CD14-positive monocyte (primary cell): ENCODE measurements at regions not wholly inside any gene's neighbourhood (a gene's known extent, or its start where the extent isn't known, plus 50 kb on each side); places are given as distances from the start of the nearest gene placed in this dataset.

ENCODE experiments used
- DNase-seq, 3 donors: peaks; one replicate each; pipeline ENCODE4 v3.0.0-alpha.2; 2011 to 2022
- H2AFZ ChIP-seq: 2 replicates; pipeline ENCODE4 v1.6.0; 2012; ENCODE audit warnings: mild to moderate bottlenecking, low read depth, low read length, inconsistent platforms; ENCODE audit not compliant: insufficient read depth, poor library complexity, severe bottlenecking
- H3K27ac ChIP-seq, 2 donors: 1 replicate in 1 of 2; 2 replicates in 1 of 2; pipeline ENCODE4 v1.5.1; 2012 to 2013; ENCODE audit warnings: low read length in 2 of 2, control low read depth in 1 of 2, inconsistent platforms in 1 of 2, low read depth in 1 of 2, mild to moderate bottlenecking in 1 of 2
- H3K27me3 ChIP-seq, 2 donors: one replicate each; pipeline versions ENCODE4 v1.6.0 to v1.6.1; 2011 to 2013; ENCODE audit warnings: low read length in 2 of 2; ENCODE audit not compliant: control insufficient read depth in 2 of 2, insufficient read depth in 2 of 2
- H3K36me3 ChIP-seq, 2 donors: replicated peaks in 1 of 2; 1 replicate in 1 of 2; 2 replicates in 1 of 2; pipeline versions ENCODE4 v1.5.1 to v1.6.1; 2012 to 2013; ENCODE audit warnings: low read length in 2 of 2, control low read depth in 1 of 2, inconsistent platforms in 1 of 2, mild to moderate bottlenecking in 1 of 2; ENCODE audit not compliant: insufficient read depth in 2 of 2, control insufficient read depth in 1 of 2
- H3K4me1 ChIP-seq, 2 donors: 1 replicate in 1 of 2; 2 replicates in 1 of 2; pipeline versions ENCODE4 v1.5.1 to v1.6.1; 2012 to 2013; ENCODE audit warnings: low read length in 2 of 2, control low read depth in 1 of 2, inconsistent platforms in 1 of 2, mild to moderate bottlenecking in 1 of 2, moderate library complexity in 1 of 2; ENCODE audit not compliant: insufficient read depth in 2 of 2, control insufficient read depth in 1 of 2
- H3K4me2 ChIP-seq: replicated peaks from 2 replicates; pipeline ENCODE3; 2012; ENCODE audit warnings: low read length, moderate library complexity, mild to moderate bottlenecking; ENCODE audit not compliant: poor library complexity, severe bottlenecking; ENCODE audit errors: extremely low read depth
- H3K4me3 ChIP-seq, 3 experiments: fragments of 200-600 bp in 1 of 3; sonication (generic) in 1 of 3; replicated peaks in 1 of 3; 1 replicate in 2 of 3; 2 replicates in 1 of 3; pipeline ENCODE4 v1.5.1; 2011 to 2013; ENCODE audit warnings: low read length in 3 of 3, mild to moderate bottlenecking in 3 of 3, control low read depth in 2 of 3, low read depth in 2 of 3, inconsistent platforms in 1 of 3, moderate library complexity in 1 of 3
- H3K79me2 ChIP-seq: 2 replicates; pipeline ENCODE4 v1.6.0; 2012; ENCODE audit warnings: mild to moderate bottlenecking, control low read depth, inconsistent platforms, low read length, moderate library complexity; ENCODE audit not compliant: insufficient read depth
- H3K9ac ChIP-seq: 2 replicates; pipeline ENCODE4 v1.6.0; 2017; ENCODE audit warnings: low read length, mild to moderate bottlenecking; ENCODE audit not compliant: insufficient read depth, poor library complexity, severe bottlenecking
- H3K9me3 ChIP-seq, 2 donors: replicated peaks in 1 of 2; 1 replicate in 1 of 2; 2 replicates in 1 of 2; pipeline versions ENCODE4 v1.5.1 to v1.6.1; 2012 to 2013; ENCODE audit warnings: low read length in 2 of 2, control low read depth in 1 of 2; ENCODE audit not compliant: control insufficient read depth in 1 of 2, insufficient read depth in 1 of 2
- H4K20me1 ChIP-seq: 2 replicates; pipeline ENCODE4 v1.6.0; 2012; ENCODE audit warnings: mild to moderate bottlenecking, low read length, control low read depth, moderate library complexity; ENCODE audit not compliant: insufficient read depth
- H3K27ac Mint-ChIP-seq, 7 donors: one replicate each; pipeline ENCODE4 v1.8.0; 2020; ENCODE audit warnings: mild to moderate bottlenecking in 7 of 7, mixed read lengths in 7 of 7, moderate library complexity in 6 of 7, inconsistent platforms in 2 of 7
- H3K27me3 Mint-ChIP-seq, 3 donors: one replicate each; pipeline ENCODE4 v1.8.0; 2021 to 2022; ENCODE audit warnings: low read depth in 3 of 3, mild to moderate bottlenecking in 3 of 3, mixed read lengths in 3 of 3, moderate library complexity in 3 of 3, inconsistent platforms in 1 of 3
- H3K36me3 Mint-ChIP-seq, 2 donors: one replicate each; pipeline ENCODE4 v1.8.0; 2020; ENCODE audit warnings: mixed read lengths in 2 of 2, inconsistent platforms in 1 of 2, mild to moderate bottlenecking in 1 of 2
- H3K4me1 Mint-ChIP-seq: one replicate; pipeline ENCODE4 v1.8.0; 2020; ENCODE audit warnings: mild to moderate bottlenecking, mixed read lengths
- H3K4me3 Mint-ChIP-seq, 2 donors: one replicate each; pipeline ENCODE4 v1.8.0; 2020; ENCODE audit warnings: mild to moderate bottlenecking in 2 of 2, mixed read lengths in 2 of 2, moderate library complexity in 1 of 2
- H3K9me3 Mint-ChIP-seq, 7 donors: one replicate each; pipeline ENCODE4 v1.8.0; 2020 to 2022; ENCODE audit warnings: mixed read lengths in 7 of 7, mild to moderate bottlenecking in 6 of 7, moderate library complexity in 6 of 7, inconsistent platforms in 2 of 7
- WGBS: methylation state at CpG from one replicate; pipeline ENCODE4 v1.1.5; 2013; ENCODE audit warnings: missing lambda C conversion rate; ENCODE audit not compliant: insufficient coverage; 5-methylcytosine and 5-hydroxymethylcytosine counted together
- intact Hi-C, 2 donors: fragments of 100-400 bp; cut with micrococcal nuclease; formaldehyde crosslinking; loops; one replicate each; pipeline versions ENCODE4 v1.15.0 to v1.15.1; 2023
- TF ChIP-seq, protein P1 (sequence below): fragments of 200-600 bp; IDR thresholded peaks from one replicate; pipeline ENCODE4 v1.8.0; 2022; ENCODE audit warnings: antibody characterized with exemption, mild to moderate bottlenecking

DNA sequence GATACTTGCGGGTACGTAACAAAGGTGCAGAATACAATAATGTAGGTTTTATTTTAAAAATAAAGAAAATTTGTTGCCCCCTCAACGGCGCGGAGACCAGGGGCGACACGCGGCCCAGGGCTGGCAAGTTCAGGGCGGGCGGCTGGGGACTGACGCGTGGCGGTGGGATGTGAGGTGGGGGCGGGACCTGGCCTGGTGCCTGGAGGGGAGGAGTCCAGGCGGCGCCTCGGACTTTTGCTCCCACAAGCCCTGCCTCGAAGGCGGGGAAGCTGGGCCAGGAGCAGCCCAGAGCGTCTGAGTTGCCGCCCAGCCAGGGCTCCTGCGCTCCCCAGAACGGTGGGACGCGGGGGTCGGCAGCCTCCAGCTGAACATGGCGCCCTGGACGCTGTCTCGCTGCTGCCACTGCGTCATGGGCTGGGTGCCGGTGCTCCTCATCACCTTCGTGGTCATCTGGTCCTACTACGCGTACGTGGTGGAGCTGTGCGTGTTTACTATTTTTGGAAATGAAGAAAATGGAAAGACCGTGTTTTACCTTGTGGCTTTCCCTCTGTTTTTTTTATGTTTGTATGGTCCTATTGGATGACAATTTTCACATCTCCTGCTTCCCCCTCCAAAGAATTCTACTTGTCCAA lies 1122.8 kb upstream of the ATXN8OS start:
- TF ChIP-seq, protein P1, sequence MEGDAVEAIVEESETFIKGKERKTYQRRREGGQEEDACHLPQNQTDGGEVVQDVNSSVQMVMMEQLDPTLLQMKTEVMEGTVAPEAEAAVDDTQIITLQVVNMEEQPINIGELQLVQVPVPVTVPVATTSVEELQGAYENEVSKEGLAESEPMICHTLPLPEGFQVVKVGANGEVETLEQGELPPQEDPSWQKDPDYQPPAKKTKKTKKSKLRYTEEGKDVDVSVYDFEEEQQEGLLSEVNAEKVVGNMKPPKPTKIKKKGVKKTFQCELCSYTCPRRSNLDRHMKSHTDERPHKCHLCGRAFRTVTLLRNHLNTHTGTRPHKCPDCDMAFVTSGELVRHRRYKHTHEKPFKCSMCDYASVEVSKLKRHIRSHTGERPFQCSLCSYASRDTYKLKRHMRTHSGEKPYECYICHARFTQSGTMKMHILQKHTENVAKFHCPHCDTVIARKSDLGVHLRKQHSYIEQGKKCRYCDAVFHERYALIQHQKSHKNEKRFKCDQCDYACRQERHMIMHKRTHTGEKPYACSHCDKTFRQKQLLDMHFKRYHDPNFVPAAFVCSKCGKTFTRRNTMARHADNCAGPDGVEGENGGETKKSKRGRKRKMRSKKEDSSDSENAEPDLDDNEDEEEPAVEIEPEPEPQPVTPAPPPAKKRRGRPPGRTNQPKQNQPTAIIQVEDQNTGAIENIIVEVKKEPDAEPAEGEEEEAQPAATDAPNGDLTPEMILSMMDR, result no peak
- Histone ChIP-seq H3K4me1 (no peaks in the 10 kb centered on the region), H3K9ac (no peak overlapping the region), H4K20me1 (no peaks in the 10 kb centered on the region), H3K79me2 (no peaks in the 10 kb centered on the region), H3K4me2 (no peak overlapping the region), H3K36me3 (no peaks in the 10 kb centered on the region), H3K27me3 (no peaks in the 10 kb centered on the region), H3K9me3 (peaks cover 27 to 28% of the 10 kb centered on the region in 2 donors), H3K27ac (no peak overlapping the region), H3K4me3 (no peak overlapping the region), H2AFZ (no peak overlapping the region)
- Mint-ChIP-seq H3K27ac (no peak overlapping the region), H3K4me3 (no peak overlapping the region), H3K4me1 (no peaks in the 10 kb centered on the region), H3K36me3 (no peaks in the 10 kb centered on the region), H3K9me3 (peaks cover 0 to 17% (median 10%) of the 10 kb centered on the region in 7 donors), H3K27me3 (no peaks in the 10 kb centered on the region)
- intact Hi-C loops, result no loop called here
- no peak for DNase-seq
- WGBS, result 96% methylated on average over 32 of the region's 37 CpGs

DNA sequence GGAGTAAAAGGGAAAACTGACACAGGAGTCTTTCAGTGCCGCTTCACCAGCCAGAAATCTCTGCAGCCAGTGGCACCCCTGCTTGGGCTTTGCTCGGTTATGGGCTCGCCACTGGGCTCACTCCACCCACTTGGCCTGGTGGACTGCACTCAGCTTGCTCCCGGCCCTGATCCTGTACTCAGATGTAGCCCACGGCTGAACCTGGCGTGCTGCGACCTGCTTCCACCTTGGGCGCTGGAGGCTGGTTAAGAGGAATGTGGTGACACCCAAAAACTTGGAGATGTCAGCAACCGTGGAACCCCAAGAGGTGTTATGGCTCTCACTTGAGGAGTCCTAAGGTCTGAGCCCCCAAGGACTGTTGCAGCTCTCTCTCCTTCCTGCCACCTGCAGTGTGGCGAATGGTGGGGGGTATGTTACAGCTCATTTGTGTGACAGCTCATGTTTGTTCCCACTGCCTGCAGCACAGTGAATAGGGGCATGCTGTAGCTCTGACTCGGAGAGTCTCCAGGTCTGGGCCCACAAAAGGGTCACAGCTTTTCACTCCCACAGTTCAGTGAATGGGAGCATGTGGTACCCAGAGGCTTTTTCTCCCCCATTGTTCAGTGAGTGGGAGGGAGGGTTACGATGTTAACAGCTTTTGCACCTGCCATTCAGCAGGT lies 1124.5 kb upstream of the ATXN8OS start:
- Histone ChIP-seq H3K9ac (no peak overlapping the region), H3K9me3 (peaks cover 24 to 27% of the 10 kb centered on the region in 2 donors), H3K27me3 (no peaks in the 10 kb centered on the region), H3K79me2 (no peaks in the 10 kb centered on the region), H3K27ac (no peak overlapping the region), H3K4me2 (no peak overlapping the region), H2AFZ (no peak overlapping the region), H4K20me1 (no peaks in the 10 kb centered on the region), H3K36me3 (no peaks in the 10 kb centered on the region), H3K4me1 (no peaks in the 10 kb centered on the region), H3K4me3 (no peak overlapping the region)
- Mint-ChIP-seq H3K9me3 (peaks cover 0 to 17% (median 10%) of the 10 kb centered on the region in 7 donors), H3K36me3 (no peaks in the 10 kb centered on the region), H3K27me3 (no peaks in the 10 kb centered on the region), H3K4me1 (no peaks in the 10 kb centered on the region), H3K4me3 (no peak overlapping the region), H3K27ac (no peak overlapping the region)
- no peak for DNase-seq
- intact Hi-C loops, result no loop called here
- WGBS, result 92% methylated on average over 9 of the region's 12 CpGs
- TF ChIP-seq, protein P1, result no peak
